ENCODE measurements at regions not wholly inside any gene's neighbourhood (a gene's known extent, or its start where the extent isn't known, plus 50 kb on each side); places are given as distances from the start of the nearest gene placed in this dataset.

DNA sequence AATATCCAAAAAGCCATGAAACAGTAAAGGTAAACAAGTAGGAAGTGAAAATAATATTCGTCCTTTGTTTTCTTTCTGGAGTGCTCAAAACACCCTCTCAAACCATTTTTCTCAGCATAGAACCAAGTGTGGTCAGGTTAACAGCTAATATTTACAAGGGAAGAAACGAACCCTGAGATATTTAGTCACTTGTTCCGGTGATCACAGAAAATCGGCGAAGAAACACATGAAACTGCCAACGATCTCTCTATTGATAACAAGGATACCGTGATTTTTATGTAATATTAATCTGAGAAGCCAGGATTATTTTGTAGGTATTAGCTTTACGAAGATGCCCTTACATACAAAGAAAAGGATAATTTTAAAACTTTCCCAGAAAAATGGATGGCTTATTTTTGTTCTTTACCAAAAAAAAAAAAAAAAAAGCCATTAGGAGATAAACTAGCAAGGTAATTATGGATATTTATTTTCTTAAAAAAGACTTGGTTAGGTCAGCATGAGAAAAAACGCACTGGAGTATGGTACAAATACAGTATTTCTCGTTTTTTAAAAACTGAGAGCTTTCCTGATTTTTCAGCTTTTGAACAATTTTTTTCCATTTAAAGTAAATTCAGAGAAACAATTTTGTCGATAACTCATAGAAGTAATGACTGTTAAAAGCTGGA, 107.3 kb upstream of the HNRNPU start (continued):
- TF ChIP-seq ZBTB11 (CRISPR knock-in tag; IDR thresholded peaks at IDR 0.05) (peak in 1 of 3 experiments; percentile 16; a peak in 1 of 6 replicates), SMC3 (conservative IDR thresholded peaks at IDR 0.05; ENCODE audit: insufficient read depth, low read depth, low read length) (no peak), PHF20 (IDR thresholded peaks at IDR 0.05; ENCODE audit: partially characterized antibody) (no peak), HNRNPLL (IDR thresholded peaks at IDR 0.05; ENCODE audit: low read depth, low read length, poor library complexity, severe bottlenecking) (no peak), ZNF165 (CRISPR knock-in tag; IDR thresholded peaks at IDR 0.05; ENCODE audit: borderline replicate concordance) (no peak), FOXK2 (conservative IDR thresholded peaks at IDR 0.05 in 1 of 2, IDR thresholded peaks at IDR 0.05 in 1 of 2; ENCODE audit: low read depth in 2 of 2) (peak; percentile 37 to 79; a peak in 3 of 4 replicates), HOMEZ (CRISPR knock-in tag; IDR thresholded peaks at IDR 0.05) (no peak), PRPF4 (IDR thresholded peaks at IDR 0.05; ENCODE audit: insufficient read depth, low read depth, low read length, poor library complexity, severe bottlenecking) (no peak), ID3 (CRISPR knock-in tag; IDR thresholded peaks at IDR 0.05) (0 out of 2 replicates have a peak, but pooled peaks have one; percentile 37), ID3 (tag; IDR thresholded peaks at IDR 0.05) (no peak), PCBP2 (IDR thresholded peaks at IDR 0.05; ENCODE audit: low read depth, low read length, poor library complexity, severe bottlenecking) (no peak), GATAD2A (IDR thresholded peaks at IDR 0.05) (no peak)
- TF ChIP-seq, protein P1, sequence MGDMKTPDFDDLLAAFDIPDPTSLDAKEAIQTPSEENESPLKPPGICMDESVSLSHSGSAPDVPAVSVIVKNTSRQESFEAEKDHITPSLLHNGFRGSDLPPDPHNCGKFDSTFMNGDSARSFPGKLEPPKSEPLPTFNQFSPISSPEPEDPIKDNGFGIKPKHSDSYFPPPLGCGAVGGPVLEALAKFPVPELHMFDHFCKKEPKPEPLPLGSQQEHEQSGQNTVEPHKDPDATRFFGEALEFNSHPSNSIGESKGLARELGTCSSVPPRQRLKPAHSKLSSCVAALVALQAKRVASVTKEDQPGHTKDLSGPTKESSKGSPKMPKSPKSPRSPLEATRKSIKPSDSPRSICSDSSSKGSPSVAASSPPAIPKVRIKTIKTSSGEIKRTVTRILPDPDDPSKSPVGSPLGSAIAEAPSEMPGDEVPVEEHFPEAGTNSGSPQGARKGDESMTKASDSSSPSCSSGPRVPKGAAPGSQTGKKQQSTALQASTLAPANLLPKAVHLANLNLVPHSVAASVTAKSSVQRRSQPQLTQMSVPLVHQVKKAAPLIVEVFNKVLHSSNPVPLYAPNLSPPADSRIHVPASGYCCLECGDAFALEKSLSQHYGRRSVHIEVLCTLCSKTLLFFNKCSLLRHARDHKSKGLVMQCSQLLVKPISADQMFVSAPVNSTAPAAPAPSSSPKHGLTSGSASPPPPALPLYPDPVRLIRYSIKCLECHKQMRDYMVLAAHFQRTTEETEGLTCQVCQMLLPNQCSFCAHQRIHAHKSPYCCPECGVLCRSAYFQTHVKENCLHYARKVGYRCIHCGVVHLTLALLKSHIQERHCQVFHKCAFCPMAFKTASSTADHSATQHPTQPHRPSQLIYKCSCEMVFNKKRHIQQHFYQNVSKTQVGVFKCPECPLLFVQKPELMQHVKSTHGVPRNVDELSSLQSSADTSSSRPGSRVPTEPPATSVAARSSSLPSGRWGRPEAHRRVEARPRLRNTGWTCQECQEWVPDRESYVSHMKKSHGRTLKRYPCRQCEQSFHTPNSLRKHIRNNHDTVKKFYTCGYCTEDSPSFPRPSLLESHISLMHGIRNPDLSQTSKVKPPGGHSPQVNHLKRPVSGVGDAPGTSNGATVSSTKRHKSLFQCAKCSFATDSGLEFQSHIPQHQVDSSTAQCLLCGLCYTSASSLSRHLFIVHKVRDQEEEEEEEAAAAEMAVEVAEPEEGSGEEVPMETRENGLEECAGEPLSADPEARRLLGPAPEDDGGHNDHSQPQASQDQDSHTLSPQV (IDR thresholded peaks at IDR 0.05) = 0 out of 2 replicates have a peak, but pooled peaks have one; percentile 7
- TF ChIP-seq, protein P2, sequence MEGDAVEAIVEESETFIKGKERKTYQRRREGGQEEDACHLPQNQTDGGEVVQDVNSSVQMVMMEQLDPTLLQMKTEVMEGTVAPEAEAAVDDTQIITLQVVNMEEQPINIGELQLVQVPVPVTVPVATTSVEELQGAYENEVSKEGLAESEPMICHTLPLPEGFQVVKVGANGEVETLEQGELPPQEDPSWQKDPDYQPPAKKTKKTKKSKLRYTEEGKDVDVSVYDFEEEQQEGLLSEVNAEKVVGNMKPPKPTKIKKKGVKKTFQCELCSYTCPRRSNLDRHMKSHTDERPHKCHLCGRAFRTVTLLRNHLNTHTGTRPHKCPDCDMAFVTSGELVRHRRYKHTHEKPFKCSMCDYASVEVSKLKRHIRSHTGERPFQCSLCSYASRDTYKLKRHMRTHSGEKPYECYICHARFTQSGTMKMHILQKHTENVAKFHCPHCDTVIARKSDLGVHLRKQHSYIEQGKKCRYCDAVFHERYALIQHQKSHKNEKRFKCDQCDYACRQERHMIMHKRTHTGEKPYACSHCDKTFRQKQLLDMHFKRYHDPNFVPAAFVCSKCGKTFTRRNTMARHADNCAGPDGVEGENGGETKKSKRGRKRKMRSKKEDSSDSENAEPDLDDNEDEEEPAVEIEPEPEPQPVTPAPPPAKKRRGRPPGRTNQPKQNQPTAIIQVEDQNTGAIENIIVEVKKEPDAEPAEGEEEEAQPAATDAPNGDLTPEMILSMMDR (IDR thresholded peaks at IDR 0.05 in 2 of 3, conservative IDR thresholded peaks at IDR 0.05 in 1 of 3; ENCODE audit: insufficient read depth in 2 of 3, low read depth in 1 of 3, low read length in 3 of 3) = no peak

Data from K562 (cell line).